GM12891 (cell line): ENCODE measurements at regions not wholly inside any gene's neighbourhood (a gene's known extent, or its start where the extent isn't known, plus 50 kb on each side); places are given as distances from the start of the nearest gene placed in this dataset.

ENCODE experiments used
- PAX5 ChIP-seq: IDR thresholded peaks from 2 replicates; pipeline ENCODE4 v1.6.1; 2011; ENCODE audit warnings: low read length, moderate library complexity, mild to moderate bottlenecking; ENCODE audit not compliant: insufficient read depth, severe bottlenecking
- POLR2A ChIP-seq: IDR thresholded peaks from 2 replicates; pipeline ENCODE4 v1.6.1; 2011; ENCODE audit warnings: low read depth, low read length, control low read depth
- POLR2AphosphoS5 ChIP-seq: IDR thresholded peaks from 2 replicates; pipeline ENCODE4 v1.6.1; 2011; ENCODE audit warnings: low read depth, low read length, control low read depth
- POU2F2 ChIP-seq: IDR thresholded peaks from 2 replicates; pipeline ENCODE4 v1.6.1; 2011; ENCODE audit warnings: low read depth, mild to moderate bottlenecking, control low read depth, low read length, moderate library complexity
- TAF1 ChIP-seq: IDR thresholded peaks from 2 replicates; pipeline ENCODE4 v1.6.1; 2011; ENCODE audit warnings: low read depth, low read length, control low read depth

DNA sequence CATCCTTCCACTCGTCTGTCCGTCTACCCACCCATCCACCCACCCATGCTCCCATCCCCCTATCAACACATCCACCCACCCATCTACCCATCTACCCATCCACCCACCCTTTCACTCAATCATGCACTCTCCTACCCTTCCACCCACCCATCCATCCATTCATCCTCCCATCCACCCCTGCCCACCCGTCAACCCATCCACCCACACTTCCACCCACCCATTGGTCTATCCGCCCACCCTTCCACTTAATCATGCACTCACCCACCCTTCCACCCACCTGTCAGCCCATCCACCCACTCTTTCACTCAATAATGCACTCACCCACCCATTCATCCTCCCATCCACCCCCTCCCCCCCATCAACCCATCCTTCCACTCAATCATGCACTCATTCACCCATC, 250.0 kb upstream of the EEF2KMT start:
- TF ChIP-seq POLR2A (no peak), PAX5 (no peak), POLR2AphosphoS5 (no peak), TAF1 (no peak), POU2F2 (no peak)
